ENCODE measurements at regions not wholly inside any gene's neighbourhood (a gene's known extent, or its start where the extent isn't known, plus 50 kb on each side); places are given as distances from the start of the nearest gene placed in this dataset.

DNA sequence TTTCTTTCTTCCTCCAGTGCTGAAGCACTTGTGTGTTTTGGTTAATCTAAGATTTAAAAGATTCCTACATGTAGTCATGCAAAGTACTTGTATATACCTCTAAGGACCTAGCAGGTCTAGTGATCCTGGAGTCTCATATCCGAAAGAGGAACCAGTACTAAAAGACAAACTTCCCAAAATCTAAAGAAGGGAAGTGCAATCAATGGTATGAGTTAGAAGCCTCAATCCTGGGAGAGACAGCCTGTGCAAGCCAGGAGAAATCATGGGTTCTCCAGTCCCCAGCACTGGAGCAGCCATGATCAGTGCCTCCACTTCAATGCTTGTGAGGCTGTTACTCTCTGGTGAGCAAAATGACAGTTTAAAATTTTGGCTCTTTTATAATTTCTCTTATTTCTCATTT lies 277.4 kb downstream of the DAD1 start:
- no peak for TF ChIP-seq TARDBP (IDR thresholded peaks at IDR 0.05)
- TF ChIP-seq L3MBTL2 (conservative IDR thresholded peaks at IDR 0.05), result no peak

Measured in HEK293T (cell line).